ENCODE measurements at regions not wholly inside any gene's neighbourhood (a gene's known extent, or its start where the extent isn't known, plus 50 kb on each side); places are given as distances from the start of the nearest gene placed in this dataset.

GRCh38 chr5:164680812-164681520 is 1175.5 kb downstream of the MAT2B start:
- DNase-seq (ENCODE audit: low read depth in 2 of 2): no peak

GRCh38 chr5:164687391-164687790 is 1182.0 kb downstream of the MAT2B start:
- no peak for DNase-seq (ENCODE audit: low read depth in 2 of 2)

DNA sequence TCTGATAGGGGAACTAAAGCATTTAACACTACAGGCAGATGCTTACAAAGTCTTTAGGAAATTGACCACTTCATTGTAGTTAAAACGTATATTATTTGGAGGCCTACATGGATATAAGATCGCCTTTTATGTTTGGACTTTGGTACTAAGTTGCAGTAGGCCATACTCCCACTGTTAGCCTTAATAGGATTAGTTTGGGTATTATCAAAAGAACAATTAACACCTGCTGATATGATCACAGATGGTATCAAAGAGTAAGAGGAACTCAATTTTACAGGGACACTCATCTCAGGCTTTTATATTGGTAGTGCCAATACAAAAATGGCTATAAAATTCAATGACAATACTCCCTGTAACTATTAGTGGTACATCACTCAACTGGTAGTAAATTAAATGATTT is 1183.0 kb downstream of the MAT2B start:
- no peak for DNase-seq (ENCODE audit: low read depth in 2 of 2)

- no peak for DNase-seq (ENCODE audit: low read depth in 2 of 2)
These were observed 1203.4 kb downstream of the MAT2B start for GRCh38 chr5:164708831-164709230.

DNA sequence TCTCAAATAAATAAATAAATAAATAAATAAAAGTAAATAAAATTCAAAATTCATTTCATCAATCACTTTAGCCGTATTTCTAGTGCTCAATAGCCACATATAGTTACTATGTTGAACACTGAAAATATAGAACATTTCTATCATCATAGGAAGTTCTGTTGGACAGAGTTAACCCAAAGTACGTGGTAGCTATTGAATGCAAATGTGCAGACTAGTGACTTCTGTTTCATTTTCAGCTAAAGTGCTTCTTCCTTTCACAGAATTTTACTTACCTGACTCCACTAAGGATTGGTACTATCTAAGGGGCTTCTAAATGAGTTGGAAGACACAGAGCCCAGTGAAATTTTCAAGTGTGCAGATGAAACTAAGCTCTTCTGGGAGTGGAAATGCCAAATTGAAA is 1208.3 kb downstream of the MAT2B start:
- DNase-seq (ENCODE audit: low read depth in 2 of 2): no peak

DNA sequence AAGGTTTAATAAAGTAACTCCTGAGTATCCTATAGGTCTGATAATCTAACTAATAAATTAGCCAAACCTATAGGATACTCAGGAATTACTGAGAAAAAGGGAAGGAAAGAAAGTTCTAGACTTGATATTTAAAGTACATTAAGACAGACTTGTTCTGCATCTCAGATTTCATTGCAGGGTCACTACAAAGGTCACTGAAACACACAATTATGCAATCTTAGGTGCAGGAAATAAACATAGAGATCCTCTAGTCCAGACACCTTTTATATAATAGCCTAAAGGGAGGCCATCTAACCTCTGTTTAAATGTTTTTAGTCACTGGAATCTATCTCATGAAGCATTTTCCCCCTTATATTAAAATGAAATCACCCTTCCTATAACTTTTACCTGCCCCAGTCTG is 1215.7 kb downstream of the MAT2B start:
- no peak for DNase-seq (ENCODE audit: low read depth in 2 of 2)

- no peak for DNase-seq (ENCODE audit: low read depth in 2 of 2)
These were observed 1216.2 kb downstream of the MAT2B start for GRCh38 chr5:164721656-164722055.

DNA sequence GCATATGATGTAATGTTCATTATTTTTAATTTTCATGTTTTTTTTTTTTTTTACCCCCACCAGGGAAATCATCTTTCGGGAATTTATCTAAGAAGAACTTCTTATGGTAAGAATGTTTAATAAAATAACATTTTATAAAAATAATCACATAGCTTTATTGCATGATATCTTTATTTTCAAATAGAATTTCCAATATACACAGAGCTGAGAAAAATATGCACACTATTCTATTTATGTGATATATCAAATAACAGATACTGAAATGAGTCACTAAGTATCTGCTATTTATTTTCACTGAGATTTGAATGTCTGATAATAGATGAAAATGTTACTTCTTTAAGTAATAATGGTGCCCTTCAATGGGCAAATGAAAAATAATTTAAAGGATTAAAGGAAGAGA is 1217.3 kb downstream of the MAT2B start:
- no peak for DNase-seq (ENCODE audit: low read depth in 2 of 2)

DNA sequence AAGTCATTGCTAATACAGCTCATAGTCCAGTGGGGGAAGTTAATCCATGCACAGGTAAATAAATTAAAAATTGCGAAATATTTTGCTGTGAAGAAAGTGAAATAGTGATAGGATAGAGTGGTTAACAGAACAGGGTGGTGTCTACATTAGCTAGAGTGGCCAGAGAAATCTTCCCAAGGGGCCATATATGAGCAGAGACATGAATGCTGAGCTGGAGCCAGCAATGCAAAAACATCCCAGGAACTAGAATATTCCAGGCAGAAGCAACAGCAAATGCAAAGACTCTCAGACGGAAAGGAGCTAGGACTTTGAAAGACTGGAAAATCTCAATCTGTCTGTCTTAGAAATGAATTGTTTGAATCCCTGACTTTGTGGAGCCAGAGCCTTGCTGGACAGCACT is 1221.6 kb downstream of the MAT2B start:
- DNase-seq (ENCODE audit: low read depth in 2 of 2): no peak

- DNase-seq (ENCODE audit: low read depth in 2 of 2): no peak
These were observed 1223.3 kb downstream of the MAT2B start for GRCh38 chr5:164728733-164729132.

DNA sequence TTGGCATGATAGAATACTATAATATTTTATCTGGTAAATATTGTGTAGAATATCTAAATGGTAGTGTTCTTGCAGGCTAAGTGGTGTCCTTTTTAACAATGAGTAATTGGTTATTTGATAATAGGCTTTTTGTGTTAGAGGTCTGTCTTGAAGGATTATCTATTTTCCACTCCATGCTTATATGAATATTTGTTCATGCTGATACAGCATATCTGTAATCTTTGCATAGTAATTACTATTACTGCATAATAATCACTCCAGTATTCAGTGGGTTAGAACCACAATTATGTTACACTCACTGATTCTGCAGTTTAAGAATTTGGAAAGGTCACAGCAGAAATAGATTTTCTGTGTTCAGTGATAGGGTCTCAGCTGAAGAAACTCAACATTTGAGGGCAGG is 1229.9 kb downstream of the MAT2B start:
- no peak for DNase-seq (ENCODE audit: low read depth in 2 of 2)

GRCh38 chr5:164741376-164741775 is 1236.0 kb downstream of the MAT2B start:
- DNase-seq (ENCODE audit: low read depth in 2 of 2): no peak

DNA sequence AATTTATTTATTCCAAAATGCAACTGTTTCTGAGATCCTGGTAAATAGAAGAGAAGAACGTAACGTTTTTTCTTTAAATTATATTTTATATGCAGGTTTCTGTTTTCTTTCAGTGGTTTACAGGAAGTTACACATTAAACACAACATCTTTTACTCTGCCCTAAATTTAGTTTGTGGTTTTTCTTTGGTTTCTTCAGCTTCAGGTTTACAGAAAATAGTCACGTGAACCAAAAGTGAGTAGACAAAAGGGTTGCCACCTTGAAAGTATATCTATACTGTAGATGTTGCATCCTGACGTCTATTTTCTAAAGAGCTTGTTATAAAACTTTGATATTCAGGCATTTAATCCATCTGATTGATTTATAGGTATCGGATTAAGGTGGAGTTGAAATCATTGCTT is 1236.6 kb downstream of the MAT2B start:
- DNase-seq (ENCODE audit: low read depth in 2 of 2): no peak

DNA sequence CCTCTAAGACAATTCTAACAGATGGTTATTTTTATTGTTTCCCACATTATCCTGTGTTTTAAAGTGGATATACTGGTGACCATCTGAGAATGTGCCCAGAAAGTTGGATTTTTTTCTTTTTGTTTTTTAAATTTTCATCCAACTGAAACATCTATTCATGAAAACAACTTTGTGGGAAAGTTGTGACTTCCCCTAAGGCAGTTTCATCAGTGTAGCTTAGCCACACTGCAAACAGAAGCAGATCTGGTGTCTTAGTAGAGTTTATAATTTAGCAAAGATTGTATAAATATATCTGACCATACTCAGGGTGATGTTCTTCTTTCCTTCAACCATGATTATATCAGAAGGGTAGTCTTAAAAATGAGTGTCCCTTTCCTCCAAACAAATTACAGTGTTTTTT is 1241.3 kb downstream of the MAT2B start:
- no peak for DNase-seq (ENCODE audit: low read depth in 2 of 2)

DNA sequence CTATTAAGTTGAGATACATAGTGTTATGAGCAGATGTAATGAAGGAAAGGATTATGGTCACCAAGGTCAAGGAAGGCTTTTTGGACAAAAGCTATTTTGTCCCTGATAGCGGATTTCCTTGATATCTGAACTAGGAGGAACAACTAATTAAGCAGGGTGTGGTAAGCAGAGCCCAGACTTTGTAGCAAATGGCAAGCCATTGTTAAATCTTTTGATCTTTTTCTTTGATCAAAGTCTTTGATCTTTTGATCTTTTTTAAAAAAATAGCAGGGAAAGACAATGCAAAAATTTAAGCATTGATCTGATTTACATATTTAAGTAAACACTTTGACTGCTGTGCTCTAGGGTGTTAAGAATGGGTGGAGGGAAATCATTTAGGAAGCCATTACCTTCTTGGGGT is 1242.0 kb downstream of the MAT2B start:
- no peak for DNase-seq (ENCODE audit: low read depth in 2 of 2)

DNA sequence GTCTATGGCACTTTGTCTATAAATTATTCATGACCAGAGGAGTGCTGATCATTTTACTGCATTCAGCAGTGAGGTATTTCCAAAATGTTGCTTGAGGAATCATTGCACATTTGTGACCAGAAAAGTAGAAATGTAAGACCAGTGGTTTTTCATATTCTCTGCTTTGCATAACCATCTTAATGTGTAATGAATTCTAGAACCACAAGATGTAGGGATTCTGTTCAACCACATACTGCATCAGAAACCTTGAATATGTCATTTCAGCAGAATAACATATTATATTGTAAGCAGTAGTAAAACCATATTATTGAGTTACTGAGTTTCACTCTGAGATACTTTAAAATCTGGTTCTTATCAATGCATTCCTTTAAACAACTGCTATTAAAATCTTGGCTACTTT is 1243.4 kb downstream of the MAT2B start:
- DNase-seq (ENCODE audit: low read depth in 2 of 2): no peak

DNA sequence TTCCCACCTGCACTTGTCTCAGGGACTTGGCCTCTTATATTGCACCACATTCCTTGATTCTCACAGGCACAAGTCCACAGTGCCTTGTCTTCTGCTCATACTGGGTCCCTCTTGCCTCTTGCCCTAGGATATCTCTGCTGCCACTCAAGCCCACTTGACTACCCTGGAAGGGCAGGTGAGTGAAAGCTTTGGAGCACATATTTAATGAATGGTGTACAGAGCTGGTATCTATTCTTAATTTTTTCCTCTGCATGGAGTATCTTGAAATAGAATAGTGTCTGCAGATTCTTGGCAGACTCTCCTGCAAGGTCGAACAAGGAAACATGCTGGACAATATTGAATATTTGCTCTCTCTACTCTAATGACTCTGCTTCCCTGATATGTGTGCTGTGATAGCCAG is 1248.0 kb downstream of the MAT2B start:
- DNase-seq (ENCODE audit: low read depth in 2 of 2): no peak

- no peak for DNase-seq (ENCODE audit: low read depth in 2 of 2)
These were observed 1257.8 kb downstream of the MAT2B start for GRCh38 chr5:164763206-164763605.

GRCh38 chr5:164772122-164772521 is 1266.7 kb downstream of the MAT2B start:
- no peak for DNase-seq (ENCODE audit: low read depth in 2 of 2)

GRCh38 chr5:164784230-164784629 is 1278.8 kb downstream of the MAT2B start:
- no peak for DNase-seq (ENCODE audit: low read depth in 2 of 2)

GRCh38 chr5:164798110-164798509 is 1292.7 kb downstream of the MAT2B start:
- DNase-seq (ENCODE audit: low read depth in 2 of 2): no peak

DNA sequence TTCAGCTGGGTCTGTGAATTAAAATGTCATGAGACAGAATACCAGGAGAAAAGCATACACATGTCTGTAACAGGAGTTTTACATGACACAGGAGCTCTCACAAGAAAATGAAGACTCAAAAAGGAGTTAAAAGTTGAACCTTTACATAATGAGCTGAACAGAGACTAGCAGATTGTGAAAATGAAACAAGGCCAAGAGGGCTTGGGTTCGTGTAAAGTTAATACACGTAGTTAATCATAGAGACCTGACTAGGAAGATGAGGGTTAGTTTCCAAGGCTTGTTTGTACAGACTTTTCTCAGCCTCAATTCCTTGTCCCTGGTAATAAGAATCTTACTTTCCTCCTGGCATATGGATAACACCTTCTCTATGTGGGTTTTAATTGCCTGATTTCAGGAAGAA is 1294.0 kb downstream of the MAT2B start:
- DNase-seq (ENCODE audit: low read depth in 2 of 2): no peak

DNA sequence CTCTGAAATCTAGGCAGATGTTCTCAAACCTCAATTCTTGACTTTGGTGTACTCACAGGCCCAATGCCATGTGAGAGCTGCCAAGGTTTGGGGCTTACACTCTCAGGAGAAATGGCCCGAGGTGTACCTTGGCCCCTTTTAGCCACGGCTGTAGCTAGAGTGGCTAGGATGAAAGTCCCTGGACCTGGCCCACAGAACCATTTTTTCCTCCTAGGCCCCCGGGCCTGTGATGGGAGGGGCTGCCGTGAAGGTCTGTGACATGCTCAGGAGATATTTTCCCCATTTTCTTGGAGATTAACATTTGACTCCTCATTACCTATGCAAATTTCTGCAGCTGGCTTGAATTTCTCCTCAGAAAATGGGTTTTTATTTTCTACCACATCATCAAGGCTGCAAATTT is 1296.5 kb downstream of the MAT2B start:
- no peak for DNase-seq (ENCODE audit: low read depth in 2 of 2)

GRCh38 chr5:164809821-164810220 is 1304.4 kb downstream of the MAT2B start:
- DNase-seq (ENCODE audit: low read depth in 2 of 2): no peak
